Activated naive CD4-positive, alpha-beta T cell treated with anti-CD3 and anti-CD28 coated beads, Interleukin-2, amount 50 U/mL, for 24 hours (primary cell): ENCODE measurements at regions not wholly inside any gene's neighbourhood (a gene's known extent, or its start where the extent isn't known, plus 50 kb on each side); places are given as distances from the start of the nearest gene placed in this dataset.

Experiments
- H3K27ac Mint-ChIP-seq: one replicate; pipeline ENCODE4 v1.8.0; 2021; ENCODE audit warnings: mild to moderate bottlenecking, mixed read lengths
- H3K27me3 Mint-ChIP-seq: one replicate; pipeline ENCODE4 v1.8.0; 2021; ENCODE audit warnings: mixed read lengths
- H3K36me3 Mint-ChIP-seq: one replicate; pipeline ENCODE4 v1.8.0; 2021; ENCODE audit warnings: mixed read lengths
- H3K4me1 Mint-ChIP-seq: one replicate; pipeline ENCODE4 v1.8.0; 2021; ENCODE audit warnings: mixed read lengths
- H3K4me3 Mint-ChIP-seq: one replicate; pipeline ENCODE4 v1.8.0; 2021; ENCODE audit warnings: mild to moderate bottlenecking, mixed read lengths
- H3K9me3 Mint-ChIP-seq: one replicate; pipeline ENCODE4 v1.8.0; 2021; ENCODE audit warnings: mixed read lengths

GRCh38 chr16:62889097-62889496 is 852.9 kb upstream of the CDH8 start:
- Mint-ChIP-seq H3K4me3 (no peak overlapping the region), H3K27me3 (no peaks in the 10 kb centered on the region), H3K36me3 (no peaks in the 10 kb centered on the region), H3K4me1 (no peaks in the 10 kb centered on the region), H3K9me3 (peaks cover 24% of the 10 kb centered on the region), H3K27ac (no peak overlapping the region)

- Mint-ChIP-seq H3K27ac (no peak overlapping the region), H3K9me3 (peaks cover 22% of the 10 kb centered on the region), H3K27me3 (no peaks in the 10 kb centered on the region), H3K36me3 (no peaks in the 10 kb centered on the region), H3K4me3 (no peak overlapping the region), H3K4me1 (no peaks in the 10 kb centered on the region)
These were observed 847.3 kb upstream of the CDH8 start for GRCh38 chr16:62883509-62883908.

- Mint-ChIP-seq H3K27ac (no peak overlapping the region), H3K4me3 (no peak overlapping the region), H3K27me3 (no peaks in the 10 kb centered on the region), H3K36me3 (no peaks in the 10 kb centered on the region), H3K9me3 (peaks cover 22% of the 10 kb centered on the region), H3K4me1 (no peaks in the 10 kb centered on the region)
These were observed 846.4 kb upstream of the CDH8 start for GRCh38 chr16:62882552-62883221.

GRCh38 chr16:62876133-62876532 is 839.9 kb upstream of the CDH8 start:
- H3K27ac Mint-ChIP-seq = no peak overlapping the region
- H3K4me3 Mint-ChIP-seq = no peak overlapping the region
- H3K36me3 Mint-ChIP-seq = no peaks in the 10 kb centered on the region
- H3K9me3 Mint-ChIP-seq = no peaks in the 10 kb centered on the region
- H3K4me1 Mint-ChIP-seq = no peaks in the 10 kb centered on the region
- H3K27me3 Mint-ChIP-seq = no peaks in the 10 kb centered on the region

GRCh38 chr16:62872339-62872738 is 836.1 kb upstream of the CDH8 start:
- Mint-ChIP-seq H3K9me3 (peaks cover 4% of the 10 kb centered on the region), H3K27me3 (no peaks in the 10 kb centered on the region), H3K36me3 (no peaks in the 10 kb centered on the region), H3K27ac (no peak overlapping the region), H3K4me3 (no peak overlapping the region), H3K4me1 (no peaks in the 10 kb centered on the region)

- Mint-ChIP-seq H3K9me3 (peaks cover 4% of the 10 kb centered on the region), H3K4me1 (no peaks in the 10 kb centered on the region), H3K36me3 (no peaks in the 10 kb centered on the region), H3K27ac (no peak overlapping the region), H3K4me3 (no peak overlapping the region), H3K27me3 (no peaks in the 10 kb centered on the region)
These were observed 834.3 kb upstream of the CDH8 start for GRCh38 chr16:62870554-62870953.

GRCh38 chr16:62869837-62870236 is 833.6 kb upstream of the CDH8 start:
- Mint-ChIP-seq H3K9me3 (peaks cover 4% of the 10 kb centered on the region), H3K27me3 (no peaks in the 10 kb centered on the region), H3K27ac (no peak overlapping the region), H3K4me1 (no peaks in the 10 kb centered on the region), H3K4me3 (no peak overlapping the region), H3K36me3 (no peaks in the 10 kb centered on the region)

- Mint-ChIP-seq H3K36me3 (no peaks in the 10 kb centered on the region), H3K27me3 (no peaks in the 10 kb centered on the region), H3K27ac (no peak overlapping the region), H3K9me3 (peaks cover 7% of the 10 kb centered on the region), H3K4me1 (no peaks in the 10 kb centered on the region), H3K4me3 (no peak overlapping the region)
These were observed 826.9 kb upstream of the CDH8 start for GRCh38 chr16:62863139-62863538.

GRCh38 chr16:62853887-62854286 is 817.6 kb upstream of the CDH8 start:
- peaks cover 18% of the 10 kb centered on the region for H3K9me3 Mint-ChIP-seq
- H3K27me3 Mint-ChIP-seq = no peaks in the 10 kb centered on the region
- H3K4me1 Mint-ChIP-seq = no peaks in the 10 kb centered on the region
- H3K4me3 Mint-ChIP-seq = no peak overlapping the region
- H3K27ac Mint-ChIP-seq = no peak overlapping the region
- no peaks in the 10 kb centered on the region for H3K36me3 Mint-ChIP-seq

- Mint-ChIP-seq H3K9me3 (peaks cover 6% of the 10 kb centered on the region), H3K36me3 (no peaks in the 10 kb centered on the region), H3K4me1 (no peaks in the 10 kb centered on the region), H3K4me3 (no peak overlapping the region), H3K27me3 (no peaks in the 10 kb centered on the region), H3K27ac (no peak overlapping the region)
These were observed 810.3 kb upstream of the CDH8 start for GRCh38 chr16:62846399-62847057.

- Mint-ChIP-seq H3K9me3 (peaks cover 18% of the 10 kb centered on the region), H3K27ac (no peak overlapping the region), H3K4me3 (no peak overlapping the region), H3K36me3 (no peaks in the 10 kb centered on the region), H3K4me1 (no peaks in the 10 kb centered on the region), H3K27me3 (no peaks in the 10 kb centered on the region)
These were observed 796.0 kb upstream of the CDH8 start for GRCh38 chr16:62832214-62832613.

GRCh38 chr16:62831235-62831850 is 795.1 kb upstream of the CDH8 start:
- Mint-ChIP-seq H3K4me1 (no peaks in the 10 kb centered on the region), H3K36me3 (no peaks in the 10 kb centered on the region), H3K27ac (no peak overlapping the region), H3K4me3 (no peak overlapping the region), H3K9me3 (peaks cover 16% of the 10 kb centered on the region), H3K27me3 (no peaks in the 10 kb centered on the region)

- no peaks in the 10 kb centered on the region for H3K36me3 Mint-ChIP-seq
- peaks cover 8% of the 10 kb centered on the region for H3K9me3 Mint-ChIP-seq
- no peak overlapping the region for H3K27ac Mint-ChIP-seq
- H3K27me3 Mint-ChIP-seq = no peaks in the 10 kb centered on the region
- H3K4me3 Mint-ChIP-seq = no peak overlapping the region
- no peaks in the 10 kb centered on the region for H3K4me1 Mint-ChIP-seq
These were observed 793.4 kb upstream of the CDH8 start for GRCh38 chr16:62829607-62830006.

- Mint-ChIP-seq H3K36me3 (no peaks in the 10 kb centered on the region), H3K4me3 (no peak overlapping the region), H3K27ac (no peak overlapping the region), H3K4me1 (no peaks in the 10 kb centered on the region), H3K9me3 (peaks cover 5% of the 10 kb centered on the region), H3K27me3 (no peaks in the 10 kb centered on the region)
These were observed 792.8 kb upstream of the CDH8 start for GRCh38 chr16:62829084-62829483.

GRCh38 chr16:62821824-62822223 is 785.6 kb upstream of the CDH8 start:
- peaks cover 6% of the 10 kb centered on the region for H3K9me3 Mint-ChIP-seq
- no peaks in the 10 kb centered on the region for H3K36me3 Mint-ChIP-seq
- no peaks in the 10 kb centered on the region for H3K27me3 Mint-ChIP-seq
- no peak overlapping the region for H3K4me3 Mint-ChIP-seq
- no peak overlapping the region for H3K27ac Mint-ChIP-seq
- no peaks in the 10 kb centered on the region for H3K4me1 Mint-ChIP-seq

GRCh38 chr16:62816971-62817519 is 780.8 kb upstream of the CDH8 start:
- Mint-ChIP-seq H3K36me3 (no peaks in the 10 kb centered on the region), H3K4me3 (no peak overlapping the region), H3K27me3 (no peaks in the 10 kb centered on the region), H3K9me3 (peaks cover 26% of the 10 kb centered on the region), H3K4me1 (no peaks in the 10 kb centered on the region), H3K27ac (no peak overlapping the region)
